GM12873 (cell line): ENCODE measurements at regions not wholly inside any gene's neighbourhood (a gene's known extent, or its start where the extent isn't known, plus 50 kb on each side); places are given as distances from the start of the nearest gene placed in this dataset.

Experiments
- TF ChIP-seq, protein P1 (sequence below): IDR thresholded peaks from 2 replicates; pipeline ENCODE4 v1.5.1; 2012; ENCODE audit warnings: low read depth, mild to moderate bottlenecking, moderate library complexity, low read length, control low read depth; ENCODE audit not compliant: insufficient read depth; ENCODE audit errors: missing control alignments

DNA sequence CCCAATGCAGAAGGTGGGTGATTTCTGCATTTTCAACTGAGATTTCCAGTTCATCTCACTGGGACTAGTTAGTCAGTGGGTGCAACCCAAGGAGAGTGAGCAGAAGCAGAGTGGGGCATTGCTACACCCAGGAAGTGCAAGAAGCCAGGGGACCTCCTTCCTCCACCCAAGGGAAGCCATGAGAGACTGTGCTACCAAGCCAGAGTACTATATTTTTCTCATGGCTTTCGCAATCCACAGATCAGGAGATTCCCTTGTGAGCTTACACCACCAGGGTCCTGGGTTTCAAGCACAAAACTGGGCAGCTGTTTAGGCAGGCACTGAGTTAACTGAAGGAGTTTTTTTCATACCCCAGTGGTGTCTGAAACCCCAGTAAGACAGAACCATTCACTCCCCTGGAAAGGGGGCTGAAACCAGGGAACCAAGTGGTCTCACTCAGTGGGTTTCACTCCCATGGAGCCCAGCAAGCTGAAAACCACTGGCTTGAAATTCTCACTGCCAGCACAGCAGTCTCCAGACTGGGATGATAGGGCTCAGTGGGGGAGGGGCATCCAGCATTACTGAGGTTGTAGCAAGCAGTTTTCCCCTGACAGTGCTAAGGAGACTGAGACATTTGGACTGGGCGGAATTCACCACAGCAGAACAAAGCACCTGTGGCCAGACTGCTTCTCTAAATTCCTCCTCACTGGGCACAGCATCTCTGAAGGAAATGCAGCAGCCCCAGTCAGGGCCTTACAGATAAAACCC, 903.4 kb downstream of the TECRL start:
- TF ChIP-seq, protein P1, sequence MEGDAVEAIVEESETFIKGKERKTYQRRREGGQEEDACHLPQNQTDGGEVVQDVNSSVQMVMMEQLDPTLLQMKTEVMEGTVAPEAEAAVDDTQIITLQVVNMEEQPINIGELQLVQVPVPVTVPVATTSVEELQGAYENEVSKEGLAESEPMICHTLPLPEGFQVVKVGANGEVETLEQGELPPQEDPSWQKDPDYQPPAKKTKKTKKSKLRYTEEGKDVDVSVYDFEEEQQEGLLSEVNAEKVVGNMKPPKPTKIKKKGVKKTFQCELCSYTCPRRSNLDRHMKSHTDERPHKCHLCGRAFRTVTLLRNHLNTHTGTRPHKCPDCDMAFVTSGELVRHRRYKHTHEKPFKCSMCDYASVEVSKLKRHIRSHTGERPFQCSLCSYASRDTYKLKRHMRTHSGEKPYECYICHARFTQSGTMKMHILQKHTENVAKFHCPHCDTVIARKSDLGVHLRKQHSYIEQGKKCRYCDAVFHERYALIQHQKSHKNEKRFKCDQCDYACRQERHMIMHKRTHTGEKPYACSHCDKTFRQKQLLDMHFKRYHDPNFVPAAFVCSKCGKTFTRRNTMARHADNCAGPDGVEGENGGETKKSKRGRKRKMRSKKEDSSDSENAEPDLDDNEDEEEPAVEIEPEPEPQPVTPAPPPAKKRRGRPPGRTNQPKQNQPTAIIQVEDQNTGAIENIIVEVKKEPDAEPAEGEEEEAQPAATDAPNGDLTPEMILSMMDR, result no peak

DNA sequence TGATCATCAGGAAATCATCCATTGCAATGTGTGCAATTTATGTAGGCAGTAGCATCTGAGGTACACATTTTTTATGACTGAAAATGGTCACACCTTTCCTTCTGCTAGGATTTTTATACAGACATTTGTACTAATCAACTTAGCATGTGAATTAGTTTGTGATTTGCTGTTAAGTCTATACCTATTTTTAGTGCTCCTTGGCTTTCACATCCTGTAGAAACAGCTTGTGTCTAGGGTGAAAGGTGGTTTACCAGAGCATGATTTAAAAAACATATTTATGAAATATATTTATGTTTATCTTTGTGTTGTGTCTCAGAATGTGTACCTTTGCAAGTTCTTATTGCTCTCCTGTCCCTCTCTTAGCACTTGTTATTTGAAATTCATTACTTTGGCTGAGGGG, 916.0 kb downstream of the TECRL start:
- TF ChIP-seq, protein P1, result no peak

DNA sequence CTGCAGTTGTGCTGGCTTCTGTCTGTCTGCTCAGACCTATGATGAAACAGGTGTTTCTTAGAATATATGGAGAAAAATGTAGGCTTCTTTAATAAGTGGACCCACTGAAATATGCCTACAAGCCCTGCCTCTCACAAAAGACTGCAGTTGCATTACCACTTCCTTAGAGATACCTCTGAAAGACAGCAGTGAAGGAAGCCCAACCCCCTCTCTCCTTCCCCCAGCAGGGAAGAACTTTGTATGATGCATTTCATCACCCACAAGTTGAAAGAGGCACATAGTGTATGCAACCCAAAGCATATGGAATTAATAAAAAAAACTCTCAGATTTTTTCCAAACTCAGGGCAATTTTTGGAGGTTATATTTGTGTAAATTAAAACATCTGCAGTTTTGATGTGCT, 916.7 kb downstream of the TECRL start:
- TF ChIP-seq, protein P1, result no peak

DNA sequence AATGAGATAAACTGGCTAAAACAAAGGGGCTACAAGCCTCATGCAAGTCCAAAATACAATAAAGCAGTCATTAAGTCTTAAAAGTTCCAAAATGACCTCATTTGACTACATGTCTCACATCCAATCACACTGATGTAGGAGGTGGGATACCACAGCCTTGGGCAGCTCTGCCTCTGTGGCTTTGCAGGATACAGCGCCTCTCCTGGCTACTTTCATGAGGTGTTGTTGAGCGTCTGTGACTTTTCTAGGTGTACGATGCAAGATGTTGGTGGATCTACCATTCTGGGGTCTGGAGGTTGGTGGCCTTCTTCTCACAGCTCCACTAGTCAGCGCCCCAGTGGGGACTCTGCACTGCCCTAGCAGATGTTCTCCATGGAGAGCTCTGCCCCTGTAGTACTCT, 944.9 kb downstream of the TECRL start:
- TF ChIP-seq, protein P1, result no peak

DNA sequence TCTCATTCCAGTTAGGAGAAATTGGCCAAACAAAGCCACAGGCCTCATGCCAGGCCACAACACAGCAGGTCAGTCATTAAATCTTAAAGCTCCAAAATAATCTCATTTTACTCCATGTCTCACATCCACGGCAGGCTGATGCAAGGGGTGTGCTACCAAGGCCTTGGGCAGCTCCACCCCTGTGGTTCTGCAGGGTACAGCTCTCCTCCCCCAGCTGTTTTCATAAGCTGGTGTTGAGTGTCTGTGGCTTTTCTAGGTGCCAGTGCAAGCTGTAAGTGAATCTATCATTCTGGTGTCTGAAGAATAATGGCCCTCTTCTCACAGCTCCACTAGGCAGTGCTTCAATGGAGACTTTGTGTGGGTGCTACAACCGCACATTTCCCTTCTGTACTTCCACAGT, 949.2 kb downstream of the TECRL start:
- TF ChIP-seq, protein P1, result no peak

DNA sequence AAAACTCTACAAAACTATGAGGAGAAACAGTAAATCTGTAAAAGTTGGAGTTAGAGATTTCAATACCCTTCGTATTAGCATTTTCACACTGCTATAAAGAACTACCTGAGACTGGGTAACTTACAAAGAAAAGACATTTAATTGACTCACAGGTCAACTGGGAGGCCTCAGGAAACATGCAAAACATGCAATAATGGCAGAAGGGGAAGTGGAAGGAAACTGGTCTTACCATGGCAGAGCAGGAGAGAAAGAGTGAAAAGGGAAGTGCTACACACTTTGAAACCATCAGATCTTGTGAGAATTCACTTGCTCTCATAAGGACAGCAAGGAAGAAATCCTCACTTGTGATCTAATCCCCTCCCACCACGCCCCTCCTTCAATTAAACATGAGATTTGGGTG, 949.9 kb downstream of the TECRL start:
- TF ChIP-seq, protein P1, result no peak

DNA sequence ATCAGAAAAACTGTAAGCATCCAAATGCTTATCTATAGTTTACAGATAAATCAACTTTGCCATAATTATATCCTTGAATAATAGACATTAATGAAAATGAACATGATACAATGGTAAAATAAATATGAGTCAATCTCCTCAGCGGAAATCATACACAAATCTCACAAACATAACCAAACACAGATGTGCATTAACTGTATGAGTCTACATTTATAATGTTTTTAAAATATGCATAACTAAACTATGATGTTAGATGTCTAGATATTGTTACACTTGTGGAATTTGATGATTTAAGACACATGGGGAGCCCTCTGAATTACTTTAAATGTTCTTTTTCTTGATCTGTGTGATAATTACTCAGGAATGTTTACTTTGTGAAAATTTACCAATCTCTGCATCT, 951.2 kb downstream of the TECRL start:
- TF ChIP-seq, protein P1, result no peak
